HG02884 (cell line): ENCODE measurements at regions not wholly inside any gene's neighbourhood (a gene's known extent, or its start where the extent isn't known, plus 50 kb on each side); places are given as distances from the start of the nearest gene placed in this dataset.
"Not testable (repeated sequence)": the region's sequence is repeated elsewhere in the genome, so short reads cannot be mapped to it uniquely, and the experiment has no call there.

ENCODE experiments used
- ATAC-seq: cut with Tn5 transposase; IDR thresholded peaks from one replicate; pipeline ENCODE4 v1.9.1; 2021; ENCODE audit warnings: mild to moderate bottlenecking, moderate library complexity; ENCODE audit not compliant: unreplicated experiment

DNA sequence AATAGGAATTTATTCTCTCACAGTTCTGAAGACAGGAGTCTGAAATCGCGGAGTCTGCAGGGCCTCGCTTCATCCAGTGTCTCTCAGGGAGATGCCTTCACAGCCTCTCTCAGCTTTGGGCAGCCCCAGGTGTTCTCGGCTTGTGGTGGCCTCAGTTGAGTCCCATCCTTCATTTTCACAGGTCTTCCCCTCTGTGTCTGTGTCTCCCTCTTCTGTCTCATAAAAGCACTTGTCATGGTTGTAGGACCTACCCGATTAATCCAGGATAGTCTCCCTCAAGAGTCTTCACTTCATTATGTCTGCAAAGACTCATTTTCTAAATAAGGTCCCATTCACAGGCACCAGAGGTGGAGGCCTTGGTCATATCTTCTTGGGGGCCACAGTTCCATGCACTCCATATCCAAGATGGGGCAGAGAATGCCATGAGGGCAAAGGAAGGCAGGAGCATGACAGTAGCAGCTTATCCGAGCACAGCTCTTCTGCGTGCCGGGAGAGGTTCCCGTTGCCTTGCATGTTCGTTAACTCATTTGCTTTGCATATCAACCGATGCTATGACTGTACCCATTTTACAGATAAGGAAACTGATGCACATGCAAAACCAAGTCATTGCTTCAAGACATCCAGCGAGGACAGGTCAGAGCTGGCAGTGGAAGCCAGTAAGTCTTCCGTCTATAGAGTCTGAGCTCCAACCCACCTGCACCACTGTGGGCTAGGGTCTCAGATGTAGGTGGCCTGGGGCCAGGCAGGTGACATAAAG lies 363.8 kb upstream of the SULF2 start:
- no peak for ATAC-seq

DNA sequence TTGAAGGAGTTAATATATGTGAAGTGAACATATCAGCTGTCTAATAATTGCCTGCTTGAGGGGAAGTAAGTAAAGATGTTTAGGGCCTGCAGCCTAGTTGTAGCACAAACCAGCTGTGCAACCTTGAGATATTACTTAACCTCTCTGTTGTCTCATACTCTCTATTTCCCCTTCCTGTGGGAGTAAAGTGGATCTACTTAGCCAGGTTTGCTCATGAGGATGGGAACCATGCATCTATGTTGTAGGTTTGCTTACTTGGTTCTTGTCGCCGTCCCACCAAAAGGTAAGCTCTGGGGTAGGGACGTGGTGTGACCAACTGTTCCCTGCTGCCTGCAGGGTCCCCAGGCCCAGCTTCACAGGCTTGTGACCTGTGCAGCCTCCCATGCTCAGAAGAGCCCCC lies 362.7 kb upstream of the SULF2 start:
- no peak for ATAC-seq

DNA sequence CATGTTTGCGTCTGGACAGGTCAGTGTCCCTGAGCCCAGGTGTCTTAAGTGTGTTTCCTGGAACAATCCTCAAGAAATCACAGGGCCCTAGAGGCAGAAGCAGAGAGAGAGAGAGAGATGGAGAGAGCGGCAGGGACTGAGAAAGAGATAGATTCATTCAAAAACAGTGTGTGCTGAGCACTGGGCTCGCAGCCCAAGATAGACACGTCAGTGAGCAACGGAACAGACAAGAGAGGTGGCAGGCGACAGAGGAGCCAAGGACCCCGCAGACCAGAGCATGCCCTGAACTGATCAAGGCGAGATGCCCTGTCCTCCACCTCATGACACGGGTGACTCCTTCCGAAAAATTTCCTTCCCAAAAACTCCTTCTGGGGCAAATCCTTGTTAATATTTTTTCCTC lies 362.0 kb upstream of the SULF2 start:
- ATAC-seq, result no peak

DNA sequence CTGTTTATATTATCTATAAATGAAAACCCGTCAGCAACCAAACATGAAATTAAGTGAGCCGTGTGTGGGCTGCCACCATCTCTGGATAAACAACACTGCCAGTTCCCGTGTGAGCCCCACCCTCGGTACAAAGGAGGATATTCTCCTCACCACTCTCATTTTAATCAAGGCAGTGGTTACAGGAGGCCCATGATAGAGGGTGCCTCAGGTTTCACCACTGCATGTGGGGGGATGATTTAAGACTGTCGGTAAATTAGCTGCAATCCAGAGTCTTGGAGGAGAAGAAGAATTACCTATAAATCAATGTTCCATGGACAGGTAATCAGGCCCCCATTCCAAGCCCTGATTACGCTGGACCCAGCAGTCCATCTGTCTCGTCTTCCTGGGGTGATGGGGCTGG lies 361.6 kb upstream of the SULF2 start:
- no peak for ATAC-seq

DNA sequence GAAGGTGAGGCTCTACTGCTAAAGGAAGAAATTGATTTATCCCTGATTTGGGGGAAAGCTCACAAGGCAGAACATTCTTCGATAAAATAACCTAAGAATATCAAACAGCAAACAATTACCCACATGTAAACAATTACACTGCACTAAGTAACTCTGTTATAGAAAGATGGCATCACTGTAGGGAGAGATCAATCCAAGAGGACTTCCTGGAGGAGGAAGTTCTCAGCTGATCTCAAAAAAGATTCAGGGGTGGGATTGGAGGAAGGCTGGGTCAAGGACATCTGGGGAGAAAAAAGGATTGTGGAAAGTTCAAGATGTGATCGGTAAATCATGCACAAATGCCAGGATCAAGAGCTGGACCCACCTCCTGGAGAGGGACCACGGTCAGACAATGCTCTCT lies 361.0 kb upstream of the SULF2 start:
- ATAC-seq, result no peak

DNA sequence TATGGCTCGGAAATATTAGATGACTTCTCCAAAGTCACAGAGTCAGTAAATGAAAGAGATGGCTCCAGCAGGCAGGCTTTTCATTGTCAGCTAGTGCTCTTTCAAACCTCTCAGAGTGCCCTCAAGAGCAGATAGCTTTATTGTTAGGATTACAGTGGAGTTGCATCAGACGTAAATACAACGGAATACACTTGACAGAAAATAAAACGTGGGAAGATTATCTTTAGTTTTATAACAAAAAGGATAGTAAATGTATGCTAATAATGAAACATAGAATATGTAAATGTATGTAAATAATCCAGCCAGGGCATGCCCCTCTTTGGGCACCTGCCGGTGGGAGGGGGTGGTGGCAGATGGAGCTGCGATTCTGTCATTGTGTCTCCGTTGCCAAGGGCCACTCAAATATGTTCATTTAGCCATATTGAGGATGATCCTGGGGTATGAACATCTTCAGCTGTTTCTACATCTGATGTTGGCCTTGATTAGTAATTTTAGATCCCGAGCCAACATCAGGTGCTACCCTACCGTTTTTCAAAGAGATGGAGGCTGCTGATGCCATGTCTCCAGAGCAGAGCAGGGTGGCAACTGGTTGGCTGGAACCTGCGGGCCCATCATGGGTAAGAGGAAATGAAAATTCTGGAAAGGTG lies 358.3 kb upstream of the SULF2 start:
- no peak for ATAC-seq

DNA sequence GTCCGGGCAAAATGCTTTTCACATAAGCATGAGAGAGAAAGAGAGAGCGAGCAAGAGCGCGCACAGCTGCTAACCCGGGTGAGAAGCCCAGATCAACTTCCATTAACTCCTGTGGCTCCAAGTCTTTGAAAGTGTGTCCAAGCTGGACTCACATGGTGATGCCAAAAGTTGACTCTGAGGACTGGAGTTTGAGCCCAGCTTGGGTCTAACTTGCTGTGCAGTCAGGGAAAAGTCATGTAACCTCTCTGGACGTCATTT lies 357.2 kb upstream of the SULF2 start:
- ATAC-seq, result no peak

DNA sequence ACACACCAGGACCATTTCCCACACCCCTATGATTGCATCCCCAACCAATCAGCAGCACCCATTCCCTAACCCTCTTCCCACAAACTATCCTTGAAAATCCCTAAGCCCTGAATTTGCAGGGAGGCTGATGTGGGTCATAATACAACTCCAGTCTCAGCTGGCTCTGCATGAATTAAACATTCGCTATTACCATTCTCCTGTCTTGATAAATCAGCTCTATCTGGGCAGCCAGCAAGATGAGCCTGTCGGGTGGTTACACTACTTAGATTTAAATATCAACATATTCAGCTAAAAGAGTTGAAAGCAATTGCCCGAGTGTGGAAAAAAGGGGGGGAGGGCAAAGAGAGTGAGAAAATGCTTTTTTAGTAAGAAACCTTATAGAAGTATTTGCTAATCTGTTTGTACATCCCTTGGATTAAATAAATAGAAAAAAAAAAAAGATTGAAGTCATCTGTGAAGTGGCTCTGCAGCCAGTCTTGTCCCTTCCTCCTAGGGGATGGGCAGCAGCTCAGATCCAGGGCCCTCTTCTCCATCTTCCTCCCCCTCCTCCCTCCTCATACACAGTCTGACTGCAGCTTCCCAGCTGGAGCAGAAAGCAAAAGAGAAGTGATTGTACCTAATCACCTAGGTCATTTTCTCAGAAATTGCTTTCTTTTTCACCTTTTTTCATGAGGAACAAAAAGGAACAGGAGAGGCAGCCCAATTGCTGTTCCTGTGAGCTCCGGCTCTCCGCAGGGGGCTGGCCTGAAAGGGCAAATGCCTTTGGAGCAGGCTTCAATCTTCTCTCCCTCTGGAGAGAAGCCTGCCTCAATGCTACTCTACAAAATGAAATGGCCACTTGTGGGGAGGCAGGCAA lies 356.6 kb upstream of the SULF2 start:
- no peak for ATAC-seq

DNA sequence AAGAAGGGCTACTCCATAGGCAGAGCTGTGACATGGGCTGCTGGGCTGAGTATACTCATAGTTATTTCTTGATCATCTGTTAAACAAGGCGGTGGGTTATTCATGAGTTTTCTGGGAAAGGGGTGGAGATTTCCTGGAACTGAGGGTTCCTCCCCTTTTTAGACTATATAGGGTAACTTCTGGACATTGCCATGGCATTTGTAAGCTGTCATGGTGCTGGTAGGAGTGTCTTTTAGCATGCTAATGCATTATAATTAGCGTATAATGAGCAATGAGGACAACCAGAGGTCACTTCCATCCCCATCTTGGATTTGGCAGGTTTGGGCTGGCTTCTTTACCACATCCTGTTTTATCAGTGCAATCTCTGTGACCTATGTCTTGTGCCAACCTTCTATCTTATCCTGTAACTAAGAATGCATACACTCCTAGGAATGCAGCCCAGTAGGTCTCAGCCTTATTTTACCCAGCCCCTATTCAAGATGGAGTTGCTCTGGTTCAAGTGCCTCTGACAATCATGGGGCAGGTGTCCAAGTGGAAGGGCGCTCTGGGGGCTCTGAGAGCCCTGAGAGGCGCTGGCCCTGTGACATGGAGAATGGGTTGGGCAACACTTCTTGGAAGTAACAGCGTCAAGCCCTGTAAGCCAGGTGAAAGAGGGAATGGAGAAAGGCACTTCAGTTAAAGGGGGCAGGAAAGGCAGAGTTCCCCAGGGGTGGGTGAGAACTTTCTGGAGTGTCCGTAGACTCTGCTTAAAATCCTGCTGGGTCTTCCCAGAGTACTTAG lies 354.2 kb upstream of the SULF2 start:
- no peak for ATAC-seq

DNA sequence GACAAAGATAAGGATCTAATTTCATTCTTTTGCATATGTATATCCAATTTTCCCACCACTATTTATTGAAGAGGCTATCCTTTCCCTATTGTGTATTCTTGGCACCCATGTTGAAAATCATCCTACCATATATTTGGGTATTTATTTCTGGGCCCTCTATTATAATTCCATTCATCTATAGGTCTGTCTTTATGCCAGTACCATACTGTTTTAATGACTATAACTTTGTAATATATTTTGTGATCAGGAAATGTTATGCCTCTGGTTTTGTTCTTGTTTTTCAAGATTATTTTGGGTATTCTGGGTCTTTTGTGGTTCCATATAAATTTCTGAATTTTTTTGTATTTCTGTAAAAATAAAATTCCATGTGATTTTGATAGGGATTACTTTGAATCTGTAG lies 347.6 kb upstream of the SULF2 start:
- no peak for ATAC-seq

DNA sequence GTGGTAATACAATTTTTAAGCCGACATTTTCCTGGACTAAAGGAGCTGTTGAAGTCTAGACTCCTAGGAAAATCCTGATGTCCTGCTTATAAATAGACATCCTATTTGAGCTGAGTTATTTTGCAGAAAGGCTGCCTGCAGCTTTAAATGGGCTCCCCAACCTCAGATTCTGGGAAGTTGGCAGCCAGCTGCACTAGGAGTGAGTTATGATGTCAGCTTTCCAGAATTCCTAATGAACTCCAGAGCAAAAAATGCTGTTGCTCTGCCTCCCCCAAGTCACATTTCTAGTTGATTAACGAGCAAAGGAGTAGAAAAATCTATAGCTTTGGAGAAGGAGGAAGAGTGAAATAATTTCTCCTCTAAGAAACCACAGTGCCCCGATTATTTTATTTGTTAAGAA lies 346.3 kb upstream of the SULF2 start:
- no peak for ATAC-seq

DNA sequence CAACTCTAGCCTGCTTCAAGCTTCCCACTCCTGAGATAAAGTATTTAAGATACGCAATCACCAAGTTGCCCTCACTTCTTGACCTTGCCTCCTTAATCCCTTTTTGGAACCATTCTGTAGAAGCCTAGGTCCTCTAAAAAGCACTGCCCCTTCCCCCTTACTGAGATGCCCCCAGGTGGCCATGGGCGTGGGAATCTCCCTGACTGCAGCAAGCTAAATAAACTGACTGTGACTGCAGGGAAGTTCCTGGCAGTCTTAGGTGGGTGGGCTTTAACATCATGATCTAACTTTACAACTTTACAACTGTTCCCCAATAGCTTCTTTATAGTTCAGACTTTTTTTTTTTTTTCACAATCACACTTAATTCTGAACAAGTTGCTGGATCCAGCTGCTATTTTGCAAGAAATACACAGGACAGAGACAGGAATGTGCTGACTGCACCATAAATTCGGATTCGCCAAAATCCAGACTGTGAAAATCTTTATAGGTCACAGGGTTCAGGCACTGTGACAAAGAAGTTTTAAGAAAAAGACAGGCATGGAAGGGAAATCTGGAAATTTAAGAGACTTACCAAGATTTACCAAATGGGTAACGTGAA lies 344.2 kb upstream of the SULF2 start:
- no peak for ATAC-seq

DNA sequence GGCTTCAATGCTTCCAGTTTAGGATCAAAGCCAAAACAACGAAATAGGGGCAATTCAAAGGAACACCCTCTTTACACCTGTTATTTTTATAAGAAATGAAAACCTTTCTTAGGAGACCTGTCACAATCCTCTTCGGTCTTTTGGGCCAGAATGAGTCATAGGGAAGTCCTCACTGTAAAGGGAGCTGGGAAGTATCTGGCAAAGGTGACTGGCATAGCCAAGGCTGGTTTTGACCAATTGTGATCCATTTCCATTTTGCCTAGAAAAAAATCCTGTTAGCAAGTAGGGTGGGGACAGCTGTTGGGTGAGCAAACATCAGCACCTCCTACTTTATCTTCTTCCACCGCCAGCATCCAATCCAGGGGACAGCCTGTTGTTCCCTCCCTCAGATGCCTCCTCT lies 343.2 kb upstream of the SULF2 start:
- no peak for ATAC-seq

DNA sequence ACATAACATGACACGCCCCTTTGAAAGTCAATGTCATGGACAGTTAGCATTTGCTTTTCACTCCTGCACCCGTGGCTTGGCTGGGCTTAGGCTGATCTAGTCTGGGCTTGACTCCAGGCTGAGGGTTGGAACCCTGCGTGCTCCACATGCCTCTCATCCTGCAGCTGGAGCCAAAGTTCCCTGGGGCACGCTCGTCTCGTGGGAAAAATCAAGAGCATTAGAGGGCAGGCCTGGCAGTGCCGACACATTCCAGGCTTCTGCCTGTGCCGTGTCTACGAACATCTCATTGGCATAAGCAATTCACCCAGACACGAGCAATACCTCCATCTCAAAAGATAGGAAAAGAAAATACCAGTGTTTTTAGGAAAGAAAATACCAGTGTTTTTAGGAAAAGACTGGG lies 342.7 kb upstream of the SULF2 start:
- not testable (repeated sequence) for ATAC-seq

DNA sequence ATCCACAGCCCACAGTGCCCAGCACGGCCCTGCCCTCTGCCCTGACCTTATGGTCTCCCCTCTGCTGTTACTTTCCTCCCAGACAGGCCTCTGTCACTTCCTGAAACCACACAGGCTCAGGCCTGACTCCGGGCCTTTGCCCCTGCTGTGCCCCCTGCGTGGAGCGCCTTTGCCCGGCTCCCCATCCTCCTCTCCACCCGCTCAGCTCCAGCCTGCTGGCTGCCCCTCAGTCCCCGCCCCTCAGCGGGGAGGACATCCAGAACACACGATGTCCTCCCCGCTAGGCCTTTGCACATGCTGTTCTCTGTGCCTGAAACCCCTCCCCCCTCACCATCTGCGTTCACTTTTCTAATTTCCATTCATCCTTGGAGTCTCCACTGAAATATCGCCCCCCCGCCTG lies 341.9 kb upstream of the SULF2 start:
- ATAC-seq, result not testable (repeated sequence)

DNA sequence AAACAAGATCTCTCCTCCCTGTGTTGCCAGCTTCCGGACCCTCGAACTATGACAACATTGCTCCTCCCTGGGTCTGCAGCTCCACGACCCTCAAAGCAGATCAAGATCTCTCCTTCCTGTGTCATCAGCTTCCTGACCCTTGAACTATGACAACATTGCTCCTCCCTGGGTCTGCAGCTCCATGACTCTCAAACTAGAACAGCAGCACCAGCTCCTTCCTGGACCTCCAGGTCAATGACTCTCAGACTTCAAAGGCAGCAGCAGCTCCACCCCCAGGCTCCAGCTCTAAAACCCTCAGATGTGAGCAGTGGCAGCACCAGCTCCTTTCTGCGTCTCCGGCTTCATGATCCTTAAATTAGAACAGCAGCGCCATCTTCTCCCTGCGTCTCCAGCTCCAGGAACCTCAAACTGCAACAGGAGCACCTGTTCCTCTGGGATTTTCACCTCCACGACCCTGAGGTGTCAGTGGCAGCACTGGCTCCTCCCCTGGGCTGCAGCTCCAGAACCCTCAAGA lies 341.0 kb upstream of the SULF2 start:
- no peak for ATAC-seq

DNA sequence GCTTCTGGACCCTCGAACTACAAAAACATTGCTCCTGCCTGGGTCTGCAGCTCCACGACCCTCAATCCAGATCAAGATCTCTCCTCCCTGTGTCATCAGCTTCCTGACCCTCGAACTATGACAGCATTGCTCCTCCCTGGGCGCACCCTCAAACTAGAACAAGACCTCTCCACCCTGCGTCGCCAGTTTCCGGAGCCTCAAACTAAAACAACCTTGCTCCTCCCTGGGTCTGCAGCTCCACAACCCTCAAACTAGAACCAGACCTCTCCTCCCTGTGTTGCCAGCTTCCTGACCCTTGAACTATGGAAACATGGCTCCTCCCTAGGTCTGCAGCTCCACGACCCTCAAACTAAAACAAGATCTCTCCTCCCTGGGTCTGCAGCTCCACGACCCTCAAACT lies 339.7 kb upstream of the SULF2 start:
- no peak for ATAC-seq

DNA sequence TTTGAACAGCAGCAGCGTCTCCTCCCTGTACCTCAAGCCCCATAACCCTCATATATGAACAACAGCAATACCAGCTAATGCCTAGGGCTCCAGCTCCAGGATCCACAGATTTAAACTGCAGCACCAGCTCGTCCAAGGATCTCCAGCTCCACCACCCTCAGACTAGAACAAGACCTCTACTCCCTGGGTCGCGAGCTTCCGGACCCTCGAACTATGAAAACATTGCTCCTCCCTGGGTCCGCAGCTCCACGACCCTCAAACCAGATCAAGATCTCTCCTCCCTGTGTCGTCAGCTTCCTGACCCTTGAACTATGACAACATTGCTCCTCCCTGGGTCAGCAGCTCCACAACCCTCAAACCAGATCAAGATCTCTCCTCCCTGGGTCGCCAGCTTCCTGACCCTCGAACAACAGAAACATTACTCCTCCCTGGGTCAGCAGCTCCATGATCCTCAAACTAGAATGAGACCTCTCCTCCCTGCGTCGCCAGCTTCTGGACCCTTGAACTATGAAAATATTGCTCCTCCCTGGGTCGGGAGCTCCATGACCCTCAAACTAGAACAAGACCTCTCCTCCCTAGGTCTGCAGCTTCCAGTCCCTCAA lies 339.0 kb upstream of the SULF2 start:
- no peak for ATAC-seq

DNA sequence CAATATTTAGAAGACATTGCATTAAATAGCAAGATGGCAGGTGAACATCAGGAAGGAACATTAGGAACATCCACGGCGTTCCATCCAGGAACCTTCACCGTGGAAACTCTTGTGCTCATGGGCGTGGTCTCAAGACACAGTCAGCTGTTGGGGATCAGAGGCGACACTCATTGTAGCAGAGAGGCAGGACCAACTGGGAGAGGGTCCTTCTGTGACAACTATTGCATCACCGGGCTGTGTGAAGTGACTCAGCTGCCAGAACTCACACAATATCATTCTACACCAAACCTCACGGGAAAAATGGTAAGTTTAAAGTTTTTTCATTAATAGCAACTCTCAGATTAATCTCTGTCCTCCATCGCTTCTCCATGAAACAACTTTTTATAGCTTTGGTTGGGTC lies 334.8 kb upstream of the SULF2 start:
- no peak for ATAC-seq

DNA sequence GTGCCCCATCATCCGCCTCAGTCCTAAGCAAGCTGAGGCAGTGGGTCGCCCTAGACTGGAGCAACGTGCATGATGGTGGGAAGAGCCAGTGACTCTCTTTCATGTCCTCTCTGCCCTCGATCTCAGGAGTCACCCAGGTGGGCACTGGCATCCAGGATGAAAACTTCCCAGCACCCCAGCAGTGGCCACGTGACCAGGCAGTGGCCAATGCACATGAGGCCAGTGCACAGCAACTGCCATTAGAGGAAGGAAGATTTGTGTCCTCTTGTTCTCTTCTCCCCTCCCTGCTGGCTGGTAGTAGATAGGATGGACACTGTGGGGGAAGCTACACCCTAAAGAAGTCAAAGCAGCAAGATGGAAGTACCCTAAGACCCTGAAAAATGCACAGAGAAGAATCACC lies 334.1 kb upstream of the SULF2 start:
- not testable (repeated sequence) for ATAC-seq
